HFFc6 (cell line): ENCODE measurements at regions not wholly inside any gene's neighbourhood (a gene's known extent, or its start where the extent isn't known, plus 50 kb on each side); places are given as distances from the start of the nearest gene placed in this dataset.

Experiments used
- DNase-seq: peaks from one replicate; pipeline ENCODE4 v3.0.0-alpha.2; 2018
- H3K27ac Mint-ChIP-seq: 2 replicates; pipeline ENCODE4 v1.8.0; 2020; ENCODE audit warnings: mild to moderate bottlenecking, mixed read lengths
- H3K27me3 Mint-ChIP-seq: 2 replicates; pipeline ENCODE4 v1.8.0; 2021; ENCODE audit warnings: mild to moderate bottlenecking, moderate library complexity, mixed read lengths; ENCODE audit not compliant: insufficient read depth
- H3K36me3 Mint-ChIP-seq: 2 replicates; pipeline ENCODE4 v1.8.0; 2021; ENCODE audit warnings: low read depth, mixed read lengths
- H3K4me1 Mint-ChIP-seq: 2 replicates; pipeline ENCODE4 v1.8.0; 2020; ENCODE audit warnings: low read depth, mixed read lengths
- H3K4me3 Mint-ChIP-seq: 2 replicates; pipeline ENCODE4 v1.8.0; 2020; ENCODE audit warnings: mild to moderate bottlenecking, moderate library complexity, mixed read lengths
- H3K9me3 Mint-ChIP-seq: 2 replicates; pipeline ENCODE4 v1.8.0; 2020; ENCODE audit warnings: mild to moderate bottlenecking, mixed read lengths
- CTCF ChIP-seq: fragments of 200-600 bp; sonication (generic); IDR thresholded peaks from 2 replicates; pipeline ENCODE4 v1.5.0; 2021; ENCODE audit warnings: antibody characterized with exemption, mild to moderate bottlenecking

- no peaks in the 10 kb centered on the region for H3K27me3 Mint-ChIP-seq
- H3K27ac Mint-ChIP-seq: no peak overlapping the region
- H3K36me3 Mint-ChIP-seq: no peaks in the 10 kb centered on the region
- peaks cover 19% of the 10 kb centered on the region for H3K9me3 Mint-ChIP-seq
- no peaks in the 10 kb centered on the region for H3K4me1 Mint-ChIP-seq
- no peak overlapping the region for H3K4me3 Mint-ChIP-seq
- TF ChIP-seq CTCF: no peak
- DNase-seq: no peak
Measured at GRCh38 chr2:103785432-103785831, 1023.6 kb downstream of the TMEM182 start.

- H3K36me3 Mint-ChIP-seq: no peaks in the 10 kb centered on the region
- H3K27me3 Mint-ChIP-seq: no peaks in the 10 kb centered on the region
- DNase-seq: no peak
- no peak overlapping the region for H3K27ac Mint-ChIP-seq
- TF ChIP-seq CTCF: no peak
- H3K9me3 Mint-ChIP-seq: peaks cover 19% of the 10 kb centered on the region
- no peaks in the 10 kb centered on the region for H3K4me1 Mint-ChIP-seq
- H3K4me3 Mint-ChIP-seq: no peak overlapping the region
Measured at GRCh38 chr2:103785956-103786355, 1024.1 kb downstream of the TMEM182 start.

- Mint-ChIP-seq H3K27me3 (no peaks in the 10 kb centered on the region), H3K27ac (no peak overlapping the region), H3K9me3 (peaks cover 13% of the 10 kb centered on the region), H3K4me1 (no peaks in the 10 kb centered on the region), H3K4me3 (no peak overlapping the region), H3K36me3 (no peaks in the 10 kb centered on the region)
- TF ChIP-seq CTCF: no peak
- no peak for DNase-seq
Measured at GRCh38 chr2:103788389-103788788, 1026.6 kb downstream of the TMEM182 start.

GRCh38 chr2:103788951-103789350 is 1027.1 kb downstream of the TMEM182 start:
- no peak for DNase-seq
- H3K9me3 Mint-ChIP-seq: peaks cover 19% of the 10 kb centered on the region
- H3K4me3 Mint-ChIP-seq: no peak overlapping the region
- no peak overlapping the region for H3K27ac Mint-ChIP-seq
- H3K27me3 Mint-ChIP-seq: no peaks in the 10 kb centered on the region
- no peaks in the 10 kb centered on the region for H3K4me1 Mint-ChIP-seq
- no peaks in the 10 kb centered on the region for H3K36me3 Mint-ChIP-seq
- no peak for TF ChIP-seq CTCF

DNA sequence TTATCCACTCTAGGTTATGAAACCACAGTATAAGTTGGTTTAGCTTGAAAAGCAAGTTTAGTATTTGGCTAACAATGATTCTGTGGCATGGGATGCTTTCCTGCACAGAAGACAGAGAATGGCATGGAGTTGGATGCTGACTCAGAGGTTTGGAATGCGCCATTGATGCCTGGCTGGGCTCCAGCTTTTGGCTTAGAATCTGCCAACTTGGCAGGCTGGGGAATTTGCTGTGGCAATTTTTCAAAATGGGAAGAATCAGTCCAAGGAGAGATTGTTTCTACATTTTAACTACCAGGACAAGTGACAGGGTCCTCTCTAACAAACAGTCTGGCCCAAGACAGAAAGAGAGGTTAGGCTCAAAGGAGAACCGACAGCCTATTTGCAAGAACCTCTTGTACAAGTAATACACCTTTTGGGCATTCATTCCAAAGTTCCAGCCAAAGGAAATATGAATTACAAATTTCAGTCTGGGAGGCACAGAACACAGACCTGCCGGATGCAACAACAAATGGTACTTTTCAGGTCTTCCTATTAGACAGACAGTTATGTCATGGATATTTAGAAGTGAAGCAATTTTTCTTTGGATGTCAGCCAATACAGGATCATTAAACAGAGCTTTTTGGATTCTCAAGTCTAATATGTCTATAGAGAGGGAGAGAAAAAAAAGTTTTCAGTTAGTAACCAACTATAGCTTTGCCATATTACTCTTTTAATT is 1027.7 kb downstream of the TMEM182 start:
- DNase-seq: no peak
- Mint-ChIP-seq H3K36me3 (no peaks in the 10 kb centered on the region), H3K4me3 (no peak overlapping the region), H3K27ac (no peak overlapping the region), H3K27me3 (no peaks in the 10 kb centered on the region), H3K9me3 (peaks cover 24% of the 10 kb centered on the region), H3K4me1 (no peaks in the 10 kb centered on the region)
- TF ChIP-seq CTCF: no peak
